Myocyte (in vitro differentiated cells): ENCODE measurements at regions not wholly inside any gene's neighbourhood (a gene's known extent, or its start where the extent isn't known, plus 50 kb on each side); places are given as distances from the start of the nearest gene placed in this dataset.

Experiments
- DNase-seq: peaks from one replicate; pipeline ENCODE4 v3.0.0-alpha.2; 2012; ENCODE audit warnings: low read depth

DNA sequence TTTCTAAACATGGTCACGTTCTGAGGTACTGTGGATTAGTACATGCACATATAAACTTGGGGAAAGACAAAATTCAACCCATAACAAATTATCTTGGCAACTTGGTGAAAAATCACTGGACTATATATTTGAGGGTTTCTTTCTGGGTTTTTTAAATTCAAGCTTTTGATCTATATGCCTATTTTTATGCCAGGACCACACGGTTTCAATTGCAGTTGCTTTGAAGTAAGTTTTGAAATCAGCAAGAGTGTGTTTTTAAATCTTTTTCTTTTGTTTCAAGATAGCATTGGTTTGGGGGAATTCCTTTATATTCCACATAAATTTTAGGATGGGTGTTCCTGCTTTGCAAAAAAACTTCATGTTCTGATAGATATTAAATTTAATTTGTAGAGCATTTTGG is 406.4 kb upstream of the VWC2 start:
- no peak for DNase-seq

DNA sequence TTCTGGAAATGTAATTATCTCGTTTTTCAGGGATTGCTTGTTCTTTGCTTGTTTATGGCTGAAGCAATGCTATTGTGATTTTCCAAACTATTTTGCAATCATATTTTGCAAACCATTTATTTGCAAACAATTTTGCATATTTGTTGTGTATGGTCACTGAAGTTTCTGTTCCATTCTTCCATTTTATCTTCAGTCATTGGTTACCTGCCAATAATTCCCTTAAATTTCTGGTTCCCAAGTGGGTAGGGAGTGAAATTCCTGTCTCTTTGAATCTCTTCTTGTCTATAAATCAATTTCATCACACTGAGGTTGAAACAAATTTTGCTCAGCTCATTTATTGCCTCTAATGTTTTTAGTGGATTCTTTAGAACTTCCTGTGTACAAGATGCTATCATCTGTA is 401.7 kb upstream of the VWC2 start:
- DNase-seq, result no peak

DNA sequence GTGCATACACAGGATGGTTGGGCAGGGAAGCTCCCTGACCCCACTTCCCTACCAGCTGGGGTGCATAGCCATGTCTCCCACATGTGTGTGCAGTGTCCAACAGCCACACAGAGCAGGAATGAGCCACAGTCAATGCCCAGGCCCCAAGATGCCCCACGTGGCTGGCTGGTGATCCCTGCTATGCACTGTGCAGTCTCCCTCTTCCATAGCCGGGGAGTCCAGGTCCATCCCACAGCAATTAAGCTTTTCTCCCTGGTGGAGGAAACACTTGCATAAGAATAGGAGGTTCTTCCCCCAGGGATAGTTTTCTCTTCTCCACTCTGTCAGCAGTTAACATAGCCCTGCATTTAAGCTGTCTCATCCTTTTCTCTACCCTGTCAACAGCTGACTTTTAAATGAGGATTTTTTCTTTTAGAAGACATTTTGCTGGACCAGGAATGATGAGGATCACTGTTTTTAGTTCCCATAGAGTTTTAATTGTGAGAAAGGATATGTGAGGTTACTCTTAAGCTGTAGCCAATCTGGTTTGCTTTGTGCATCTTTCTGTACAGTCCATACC is 396.5 kb upstream of the VWC2 start:
- no peak for DNase-seq

DNA sequence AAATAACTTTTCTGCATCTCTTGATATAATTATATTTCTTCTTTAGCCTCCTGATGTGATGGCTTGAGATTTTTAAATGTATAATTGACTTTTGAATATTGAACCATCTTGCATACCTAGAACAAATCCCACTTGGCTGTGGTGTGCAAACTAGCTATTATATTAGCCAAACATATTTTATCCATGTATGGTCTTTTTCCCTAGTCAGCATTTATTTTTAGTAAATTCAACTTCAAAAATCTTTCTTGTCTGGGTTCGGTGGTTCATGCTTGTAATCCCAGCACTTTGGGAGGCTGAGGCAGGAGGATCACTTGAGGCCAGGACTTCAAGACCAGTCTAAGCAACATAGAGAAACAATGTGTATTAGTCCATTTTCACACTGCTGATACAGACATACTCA is 386.6 kb upstream of the VWC2 start:
- DNase-seq, result no peak

DNA sequence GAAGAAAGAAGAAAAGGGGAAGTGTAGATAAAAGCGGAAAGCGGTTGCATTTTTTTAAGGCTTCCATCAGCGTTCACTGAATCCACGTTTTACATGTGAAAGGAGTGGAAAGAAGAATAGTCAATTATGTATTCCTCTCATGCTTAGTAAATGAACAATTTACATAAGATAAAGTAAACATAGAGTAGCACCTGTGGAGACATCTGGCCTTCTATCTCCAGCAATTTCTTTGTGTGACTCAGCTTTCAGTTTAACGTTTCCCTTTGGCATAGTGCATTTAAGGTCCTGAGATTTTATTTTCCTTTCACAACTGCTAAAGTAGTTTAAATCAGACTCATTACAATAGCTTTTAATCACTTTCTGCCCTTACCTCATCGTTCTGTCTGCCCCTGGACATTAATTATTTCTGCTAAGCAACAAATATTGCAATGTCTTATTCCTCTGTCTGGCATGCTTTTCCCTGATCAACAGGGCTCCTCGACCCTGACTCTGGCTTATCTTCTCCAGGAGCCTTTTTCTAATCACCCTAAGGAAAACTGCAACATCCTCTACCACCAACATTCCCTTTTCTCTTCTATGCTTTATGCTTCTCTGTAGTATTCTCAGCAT is 383.5 kb upstream of the VWC2 start:
- DNase-seq, result no peak

DNA sequence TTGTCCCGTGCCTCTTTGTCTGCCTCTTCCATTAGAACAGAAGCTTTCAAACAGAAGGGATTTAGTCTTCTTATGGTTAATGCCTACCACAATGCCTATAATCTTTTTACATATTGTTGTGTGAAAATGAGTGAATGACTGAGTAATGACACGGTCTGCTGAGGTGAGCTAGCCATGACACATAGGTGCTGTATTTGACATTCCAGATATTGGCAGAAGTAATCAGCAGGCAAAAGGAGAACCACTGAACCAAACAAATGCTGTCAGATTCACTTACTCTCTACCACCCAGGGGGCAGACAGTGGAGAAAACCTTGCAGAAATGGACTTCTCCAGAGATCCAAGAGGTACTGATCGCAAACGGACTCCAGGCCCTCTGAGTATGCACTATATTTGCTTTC is 377.2 kb upstream of the VWC2 start:
- no peak for DNase-seq

DNA sequence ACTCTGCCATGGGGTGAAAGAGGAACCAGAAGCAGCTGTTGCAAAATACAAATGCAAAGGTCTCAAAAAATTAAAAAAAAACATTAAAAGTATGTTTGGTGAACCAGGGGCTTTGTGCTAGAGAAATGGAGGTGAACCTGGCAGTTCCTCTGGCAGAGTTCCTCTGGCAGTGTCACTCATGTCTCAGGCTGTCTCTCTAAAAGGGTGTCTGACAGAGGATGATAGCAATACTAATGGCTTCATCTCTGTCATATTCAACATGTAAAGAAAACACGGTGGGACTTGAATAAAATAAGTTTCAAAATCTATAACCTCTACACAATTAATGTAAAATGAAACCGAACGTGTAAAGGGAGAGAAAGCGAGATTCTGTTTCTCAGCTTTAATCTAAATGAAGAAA is 375.7 kb upstream of the VWC2 start:
- no peak for DNase-seq

DNA sequence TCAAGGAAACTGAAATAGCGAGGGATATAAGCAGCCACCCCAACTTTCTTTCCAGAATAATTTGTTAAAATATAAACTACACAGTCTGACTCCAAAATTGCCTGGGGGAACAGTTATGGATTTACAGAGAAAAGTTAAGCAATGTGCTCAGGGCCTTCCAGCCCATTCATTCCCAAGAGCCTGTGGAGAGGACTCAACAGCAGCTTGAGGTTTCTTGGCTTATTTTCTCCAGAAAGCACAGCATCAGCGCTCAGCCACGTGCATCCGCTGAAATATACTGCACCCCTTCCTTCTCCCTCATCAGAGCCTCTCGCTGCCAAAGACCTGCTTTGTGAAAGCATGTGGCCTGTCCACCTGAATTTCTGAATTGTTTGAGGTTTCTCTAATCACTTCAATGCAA is 375.2 kb upstream of the VWC2 start:
- no peak for DNase-seq

DNA sequence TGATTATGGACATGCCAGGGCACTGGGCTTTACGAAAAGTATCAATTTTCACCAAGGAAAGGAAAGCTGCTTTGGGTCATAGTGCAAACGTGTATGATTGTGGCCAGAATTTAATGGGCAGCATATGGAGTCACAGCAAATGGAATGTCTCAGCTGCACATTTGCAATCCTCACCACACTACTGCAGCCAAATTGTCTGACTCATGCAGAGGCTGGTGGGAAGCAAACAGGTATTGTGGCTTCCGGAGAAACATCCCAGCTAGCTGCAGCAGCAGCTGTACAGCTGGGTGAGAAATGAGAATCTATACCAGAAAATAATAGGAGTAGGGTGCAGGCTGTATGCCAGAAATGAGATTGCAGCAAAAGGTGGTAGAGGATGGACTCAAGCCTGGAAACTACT is 374.7 kb upstream of the VWC2 start:
- DNase-seq, result no peak

DNA sequence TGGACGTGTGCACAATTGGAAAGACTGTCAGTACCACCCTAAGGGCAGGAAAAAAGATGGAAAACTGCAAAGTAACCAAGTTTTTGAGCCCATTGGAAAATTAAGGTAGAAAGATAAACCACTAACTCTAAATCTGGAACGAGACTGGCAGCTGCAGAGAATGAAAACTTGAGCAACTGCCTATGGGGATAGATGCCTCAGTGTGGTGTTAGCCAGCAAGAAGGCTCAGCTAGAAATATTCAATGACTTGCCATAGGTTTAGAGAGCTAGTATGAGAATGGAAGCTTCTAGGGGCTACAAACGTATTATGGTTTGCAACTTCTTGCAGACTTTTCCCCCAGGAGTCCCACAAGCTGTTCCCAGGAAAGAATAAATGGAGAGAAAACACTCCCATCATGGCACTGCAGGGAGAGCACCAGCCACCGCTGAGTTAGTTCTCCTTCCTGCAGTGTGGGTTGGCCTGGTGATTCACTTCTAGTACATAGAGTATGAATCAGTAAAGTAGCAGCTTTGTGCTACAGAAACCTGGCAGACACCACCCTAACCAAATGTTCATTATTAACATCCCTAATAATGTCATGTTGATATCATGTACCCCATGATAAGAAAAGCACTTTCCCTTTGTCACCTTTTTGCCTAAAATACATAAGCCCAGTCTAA is 372.4 kb upstream of the VWC2 start:
- no peak for DNase-seq

DNA sequence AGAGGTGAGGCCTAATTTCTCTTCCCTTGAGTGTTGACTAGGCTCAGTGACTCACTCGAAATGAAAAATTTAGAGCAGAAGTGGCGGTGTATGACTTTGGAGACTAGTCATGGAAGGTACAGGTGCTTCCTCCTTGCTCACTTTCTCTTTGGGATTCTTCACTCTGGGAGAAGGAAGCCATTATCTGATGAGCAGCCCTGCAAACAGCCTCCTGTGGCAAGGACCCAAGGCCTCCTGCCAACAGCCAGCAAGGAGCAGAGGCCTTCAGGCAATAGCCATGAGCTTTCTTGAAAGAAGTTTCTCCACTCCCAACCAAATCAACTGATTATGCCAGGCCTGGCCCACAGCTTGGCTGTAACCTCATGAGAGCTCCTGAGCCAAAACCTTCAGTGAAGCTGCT is 369.6 kb upstream of the VWC2 start:
- no peak for DNase-seq

DNA sequence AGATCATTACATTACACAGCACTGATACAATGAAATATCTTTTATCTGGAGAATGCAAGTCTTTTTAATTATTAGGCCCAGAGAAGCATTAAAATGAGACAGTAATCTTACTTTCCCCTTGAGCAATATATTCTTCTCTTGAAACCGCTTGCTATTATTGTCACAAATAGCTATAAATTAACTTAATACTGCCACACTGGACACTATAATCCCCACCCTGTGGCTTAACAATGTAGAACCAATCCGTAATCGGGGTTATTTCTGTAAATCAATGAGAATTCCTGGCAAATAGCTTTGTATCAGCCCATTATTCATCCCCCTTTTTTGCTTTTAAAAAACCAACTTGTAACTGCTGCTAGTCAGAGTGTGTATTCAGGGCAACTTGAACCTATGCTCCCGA is 366.2 kb upstream of the VWC2 start:
- no peak for DNase-seq

DNA sequence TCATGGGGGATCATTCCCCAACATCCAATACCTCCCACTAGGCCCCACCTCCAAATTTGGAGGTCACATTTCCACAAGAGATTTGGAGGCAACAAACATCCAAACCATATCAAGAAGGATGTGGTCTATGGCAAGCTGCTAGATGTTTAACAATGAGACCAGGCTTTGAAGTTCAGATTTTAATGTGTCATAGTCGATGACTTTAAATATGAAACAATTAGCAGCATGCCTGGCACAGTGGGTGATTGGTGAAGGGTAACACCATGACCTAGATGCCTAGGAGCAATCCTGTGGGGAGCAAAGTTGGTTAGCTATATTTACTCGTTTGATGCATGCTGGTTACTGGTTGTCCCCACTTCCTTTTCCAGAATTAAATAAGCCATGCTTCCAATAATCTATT is 356.4 kb upstream of the VWC2 start:
- DNase-seq, result no peak

DNA sequence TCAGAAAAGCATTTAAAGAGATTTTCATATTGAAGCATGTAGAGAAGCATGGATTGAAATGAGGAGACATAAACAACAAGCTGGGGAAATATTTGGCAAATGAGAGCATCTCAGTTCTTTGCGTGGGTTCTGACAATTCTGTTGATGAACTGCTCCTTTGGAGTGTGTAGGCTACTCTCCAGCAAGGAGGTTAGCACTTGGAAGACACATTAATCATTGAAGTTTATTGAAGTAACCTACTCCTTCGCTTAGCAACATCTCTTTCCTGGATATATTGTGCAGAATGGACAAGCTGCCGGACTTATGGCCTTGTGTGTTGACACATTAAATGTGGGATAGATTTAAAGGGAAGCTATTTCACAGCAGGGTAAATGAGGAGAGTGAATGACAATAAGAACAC is 354.5 kb upstream of the VWC2 start:
- no peak for DNase-seq

DNA sequence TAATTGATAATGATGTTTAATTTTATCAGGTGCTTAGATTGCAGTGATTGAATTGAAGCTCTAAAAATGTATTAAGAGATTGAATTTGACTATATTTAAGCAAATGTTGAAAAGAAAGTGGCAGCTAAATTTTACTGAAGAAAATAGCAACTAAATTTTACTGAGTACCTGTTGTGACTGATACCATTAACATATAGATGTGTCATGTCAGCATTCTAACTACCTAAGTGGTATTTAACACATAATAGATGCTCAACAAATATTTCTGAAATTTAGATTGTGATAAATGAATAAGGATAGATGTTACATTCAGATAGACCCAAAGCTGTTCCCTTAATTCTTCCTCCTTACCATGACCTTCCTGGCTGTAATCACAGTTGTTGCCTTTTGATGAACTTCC is 350.9 kb upstream of the VWC2 start:
- no peak for DNase-seq

DNA sequence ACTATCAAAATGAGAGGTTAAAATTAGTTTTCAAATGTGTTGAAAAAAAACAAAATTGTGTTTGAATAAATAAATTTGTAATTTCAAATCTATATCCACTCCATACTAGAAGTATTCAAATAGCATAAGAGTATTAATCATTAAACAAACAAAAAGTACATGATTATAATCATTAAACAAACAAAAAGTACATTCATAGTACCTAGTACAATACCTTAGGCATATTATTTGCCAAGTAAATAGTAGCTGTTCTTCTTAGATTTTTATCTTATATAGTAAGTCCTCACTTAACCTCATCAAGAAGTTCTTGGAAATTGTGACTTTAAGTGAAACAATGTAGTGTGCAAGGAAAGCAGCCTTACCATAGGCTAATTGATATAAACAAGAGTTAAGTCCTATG is 349.3 kb upstream of the VWC2 start:
- no peak for DNase-seq

DNA sequence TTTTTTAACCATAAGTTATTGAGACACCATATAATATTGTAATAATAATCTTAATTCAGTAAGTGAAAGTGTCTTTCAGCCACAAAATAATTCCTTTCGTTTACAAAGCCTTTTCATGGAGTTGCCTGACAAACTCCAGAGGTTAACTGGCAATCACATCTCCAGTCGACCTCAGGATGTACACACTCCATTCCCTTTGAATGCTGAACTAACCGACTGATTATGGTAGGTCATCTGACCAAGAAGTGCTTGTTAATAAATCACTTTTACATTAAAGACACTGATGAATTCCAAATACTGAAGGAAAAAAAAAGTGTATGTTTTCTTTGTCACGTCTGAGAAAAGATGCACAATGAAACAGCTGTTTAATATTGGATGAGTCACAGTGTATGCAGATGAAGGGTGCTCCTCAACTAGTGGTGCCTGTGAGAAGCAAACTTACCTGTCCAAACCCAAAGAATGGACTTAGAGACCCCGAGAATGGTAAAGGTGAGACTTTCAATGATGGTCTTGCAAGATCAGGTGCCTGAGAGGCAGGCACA is 348.1 kb upstream of the VWC2 start:
- no peak for DNase-seq

DNA sequence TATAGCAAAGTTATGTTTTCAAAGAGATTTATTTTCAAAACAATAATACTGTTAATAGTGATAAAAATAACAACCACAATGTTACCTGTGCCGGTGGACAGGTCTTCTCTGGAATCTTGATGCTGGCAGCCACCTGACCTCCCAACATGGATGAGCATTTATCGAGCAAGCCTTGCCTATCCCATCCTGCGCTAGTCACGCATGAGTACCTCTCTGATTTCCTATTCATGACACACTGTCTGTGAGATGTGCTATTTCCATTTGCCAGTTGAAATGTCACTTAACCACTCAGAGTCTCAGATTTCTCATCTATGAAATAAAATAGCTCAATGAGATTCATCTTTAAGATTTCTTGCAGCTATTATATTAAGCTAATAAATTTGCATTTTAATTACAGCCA is 341.2 kb upstream of the VWC2 start:
- DNase-seq, result no peak

DNA sequence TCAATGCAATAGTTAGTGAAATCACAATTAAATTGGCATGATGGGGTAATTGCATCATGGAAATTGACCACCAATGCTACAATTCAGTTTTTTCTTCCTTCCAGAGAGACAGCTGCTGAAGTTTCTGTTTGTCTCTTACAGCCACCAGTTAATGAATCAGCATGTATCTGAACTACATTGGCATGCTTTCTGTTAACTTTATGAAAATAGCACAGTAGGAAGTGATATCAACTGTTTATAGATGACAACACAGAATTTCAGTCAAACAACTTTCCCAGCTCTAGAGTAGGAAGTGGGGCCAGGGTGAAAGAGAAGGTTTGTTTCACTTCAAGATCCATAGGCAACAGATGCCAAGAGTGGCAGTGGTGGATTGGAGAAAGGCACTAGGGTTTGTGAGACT is 339.6 kb upstream of the VWC2 start:
- DNase-seq, result no peak

DNA sequence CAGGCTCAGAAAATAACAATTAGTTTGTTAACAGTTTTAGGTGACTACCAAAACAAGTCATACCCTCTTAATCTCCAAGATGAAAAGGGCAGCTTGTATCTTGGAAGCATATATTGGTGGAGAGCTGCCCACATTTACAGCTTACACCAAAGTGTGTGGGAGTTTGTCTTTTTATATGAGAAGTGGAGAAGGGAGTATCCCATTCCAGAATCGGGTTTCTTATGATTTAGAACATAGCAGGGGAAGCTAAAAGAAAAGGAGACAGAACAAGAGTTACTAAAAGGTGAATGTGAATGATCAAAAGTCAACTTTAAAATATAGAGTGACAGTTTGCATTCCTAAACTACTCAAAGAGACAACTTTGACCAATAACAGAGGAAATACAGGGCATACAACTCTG is 338.6 kb upstream of the VWC2 start:
- no peak for DNase-seq

DNA sequence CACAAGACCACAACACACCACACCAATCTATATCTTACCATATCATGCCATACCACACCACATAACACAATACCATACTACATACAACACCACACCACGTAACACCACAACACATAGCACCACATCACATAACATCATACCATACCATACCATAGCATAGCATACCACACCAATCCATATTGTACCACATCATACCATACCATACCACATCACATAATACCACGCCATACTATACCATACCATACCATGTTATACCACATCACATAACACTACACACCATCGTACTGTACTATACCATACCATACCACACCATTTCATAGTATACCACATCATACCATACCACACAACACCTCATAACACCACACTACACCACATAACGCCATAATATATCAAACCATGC is 335.2 kb upstream of the VWC2 start:
- no peak for DNase-seq

DNA sequence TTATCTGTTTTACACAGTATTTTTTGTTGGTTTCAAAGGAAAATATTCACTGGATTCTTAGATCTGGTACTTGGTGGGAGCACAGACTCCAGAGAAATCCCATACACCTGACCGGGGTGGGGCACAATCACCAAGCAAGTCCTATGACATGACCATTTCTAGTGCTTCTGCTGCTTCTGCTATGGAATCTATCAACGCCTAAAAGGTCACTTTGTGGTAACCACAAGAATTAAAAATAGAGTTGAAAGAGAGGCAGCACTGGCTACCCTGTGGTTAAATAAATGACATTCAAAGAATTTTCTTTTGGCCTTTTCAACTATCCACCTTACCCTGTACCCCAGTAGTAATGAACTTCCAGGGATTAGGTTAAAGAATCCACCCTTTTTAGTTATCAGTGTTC is 329.9 kb upstream of the VWC2 start:
- DNase-seq, result no peak

DNA sequence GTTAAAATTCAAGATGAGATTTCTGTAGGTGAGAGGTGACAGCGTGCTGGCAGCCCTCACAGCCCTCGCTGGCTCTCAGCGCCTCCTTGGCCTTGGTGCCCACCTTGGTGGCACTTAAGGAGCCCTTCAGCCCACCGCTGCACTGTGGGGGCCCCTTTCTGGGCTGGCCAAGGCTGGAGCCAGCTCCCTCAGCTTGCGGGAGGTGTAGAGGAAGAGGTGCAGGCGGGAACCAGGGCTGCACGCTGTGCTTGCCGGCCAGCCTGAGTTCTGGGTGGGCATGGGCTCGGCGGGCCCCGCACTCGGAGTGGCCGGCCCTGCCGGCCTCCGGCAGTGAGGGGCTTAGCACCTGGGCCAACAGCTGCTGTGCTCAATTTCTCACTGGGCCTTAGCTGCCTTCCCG is 320.0 kb upstream of the VWC2 start:
- DNase-seq, result no peak
